ENCODE measurements at regions not wholly inside any gene's neighbourhood (a gene's known extent, or its start where the extent isn't known, plus 50 kb on each side); places are given as distances from the start of the nearest gene placed in this dataset.

DNA sequence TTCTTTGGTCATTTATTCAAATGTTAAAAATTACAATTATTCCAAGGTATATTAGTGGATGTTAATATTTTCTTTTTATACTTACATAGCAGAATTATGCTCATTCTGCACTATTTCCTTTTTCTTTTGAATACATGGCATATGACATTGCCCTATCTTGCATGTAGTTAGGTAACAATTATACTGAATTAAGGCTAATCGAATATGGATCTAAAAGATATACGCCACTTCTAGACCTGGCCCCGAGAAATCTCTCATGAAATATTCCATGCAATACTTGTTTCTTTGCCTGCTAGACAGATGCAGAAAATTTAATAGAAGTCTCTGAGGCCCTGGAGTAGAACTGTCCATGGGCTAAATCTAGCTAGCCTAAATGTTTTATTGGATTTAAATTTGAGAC lies 493.4 kb downstream of the OTOL1 start:
- Histone ChIP-seq H3K4me3 (no peak overlapping the region), H3K36me3 (replicated peaks in 1 of 2; ENCODE audit: insufficient read depth in 1 of 2, low read depth in 2 of 2) (no peaks in the 10 kb centered on the region), H3K27ac (no peak overlapping the region), H3K4me1 (no peaks in the 10 kb centered on the region), H3K27me3 (no peaks in the 10 kb centered on the region), H3K9me3 (no peaks in the 10 kb centered on the region)
- no peak for TF ChIP-seq CTCF (IDR thresholded peaks at IDR 0.05)
- TF ChIP-seq POLR2A (IDR thresholded peaks at IDR 0.05), result no peak
- ATAC-seq (no peak), DNase-seq (no peak)
- intact Hi-C loops (cut with DNase I), result no loop called here
- 64 to 80% methylated on average over 3 of the region's 3 CpGs for WGBS, 2 donors

- Histone ChIP-seq H3K27ac (no peak overlapping the region), H3K4me1 (no peaks in the 10 kb centered on the region), H3K36me3 (replicated peaks in 1 of 2; ENCODE audit: insufficient read depth in 1 of 2, low read depth in 2 of 2) (no peaks in the 10 kb centered on the region), H3K27me3 (no peaks in the 10 kb centered on the region), H3K4me3 (no peak overlapping the region), H3K9me3 (no peaks in the 10 kb centered on the region)
- no peak for TF ChIP-seq POLR2A (IDR thresholded peaks at IDR 0.05)
- no peak for TF ChIP-seq CTCF (IDR thresholded peaks at IDR 0.05)
- intact Hi-C loops (cut with DNase I), result no loop called here
- no peak for ATAC-seq
- 60 to 73% methylated on average over 4 of the region's 4 CpGs for WGBS, 2 donors
- DNase-seq, result no peak
Observed at GRCh38 chr3:161991901-161992540, 495.4 kb downstream of the OTOL1 start.

DNA sequence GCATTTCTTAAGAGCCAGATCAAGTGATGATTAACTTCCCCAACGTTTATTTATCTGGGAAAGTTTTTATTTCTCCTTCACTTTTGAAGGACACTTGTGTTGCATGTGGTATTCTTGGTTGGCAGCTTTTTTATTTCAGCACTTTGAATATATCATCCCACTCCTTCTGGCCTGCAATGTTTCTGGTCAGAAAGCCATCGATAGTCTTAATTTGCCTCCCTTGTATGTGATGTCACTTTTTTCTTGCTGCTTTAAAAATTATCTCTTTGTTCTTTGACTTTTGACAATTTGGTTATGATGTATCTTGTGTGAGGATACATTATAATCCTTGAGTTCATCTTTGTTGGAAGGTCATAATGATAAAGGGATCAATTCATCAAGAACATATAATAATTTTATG lies 503.2 kb downstream of the OTOL1 start:
- Histone ChIP-seq H3K27me3 (no peaks in the 10 kb centered on the region), H3K36me3 (replicated peaks in 1 of 2; ENCODE audit: insufficient read depth in 1 of 2, low read depth in 2 of 2) (no peaks in the 10 kb centered on the region), H3K27ac (no peak overlapping the region), H3K9me3 (no peaks in the 10 kb centered on the region), H3K4me1 (no peaks in the 10 kb centered on the region), H3K4me3 (no peak overlapping the region)
- 46 to 55% methylated on average over 2 of the region's 2 CpGs for WGBS, 2 donors
- intact Hi-C loops (cut with DNase I), result no loop called here
- DNase-seq (no peak), ATAC-seq (no peak)
- TF ChIP-seq POLR2A (IDR thresholded peaks at IDR 0.05) (no peak), CTCF (IDR thresholded peaks at IDR 0.05) (no peak)

DNA sequence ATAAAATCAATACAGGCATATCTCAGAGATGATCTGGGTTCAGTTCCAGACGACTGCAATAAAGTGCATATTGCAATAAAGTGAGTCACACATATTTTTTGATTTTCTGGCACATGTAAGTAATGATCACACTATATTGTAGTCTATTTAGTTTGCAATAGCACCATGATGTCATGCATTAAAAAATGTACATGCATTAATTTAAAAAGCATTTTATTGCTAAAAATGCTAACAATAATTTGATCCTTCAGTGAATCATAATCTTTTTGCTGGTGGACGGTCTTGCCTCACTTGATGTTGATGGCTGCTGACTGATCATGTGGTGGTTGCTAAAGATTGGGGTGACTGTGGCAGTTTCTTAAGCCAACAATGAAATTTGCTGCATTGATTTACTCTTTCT lies 511.1 kb downstream of the OTOL1 start:
- Histone ChIP-seq H3K9me3 (no peaks in the 10 kb centered on the region), H3K36me3 (replicated peaks in 1 of 2; ENCODE audit: insufficient read depth in 1 of 2, low read depth in 2 of 2) (no peaks in the 10 kb centered on the region), H3K4me1 (no peaks in the 10 kb centered on the region), H3K4me3 (no peak overlapping the region), H3K27me3 (no peaks in the 10 kb centered on the region), H3K27ac (no peak overlapping the region)
- WGBS, 2 donors, result 29 to 30% methylated on average over 2 of the region's 2 CpGs
- no peak for ATAC-seq
- no peak for DNase-seq
- intact Hi-C loops (cut with DNase I), result no loop called here
- TF ChIP-seq CTCF (IDR thresholded peaks at IDR 0.05), result no peak

DNA sequence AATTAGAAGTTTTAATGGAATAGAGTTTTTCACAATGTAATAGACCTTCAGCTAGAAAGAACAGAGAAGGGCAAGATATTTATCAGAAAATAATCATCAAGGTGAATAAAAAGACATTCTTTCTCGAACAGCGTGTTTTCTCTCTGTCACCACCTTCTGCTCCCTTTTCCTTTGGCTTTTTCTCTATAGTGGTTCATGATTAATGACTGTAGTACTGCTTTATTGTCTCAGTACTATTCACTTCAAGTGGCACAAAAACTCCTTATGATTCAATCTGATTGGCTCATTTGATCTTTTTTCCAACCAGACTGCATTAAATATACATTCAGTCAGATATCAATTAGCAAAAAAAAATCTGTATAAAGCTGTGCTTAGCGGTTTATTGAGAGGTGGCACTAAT lies 516.0 kb downstream of the OTOL1 start:
- H3K27ac ChIP-seq, result no peak overlapping the region
- intact Hi-C loops (cut with DNase I), result no loop called here
- no peak overlapping the region for H3K4me3 ChIP-seq
- DNase-seq, result no peak
- H3K27me3 ChIP-seq, result no peaks in the 10 kb centered on the region
- 39 to 41% methylated on average over 3 of the region's 3 CpGs for WGBS, 2 donors
- ATAC-seq, result no peak
- H3K36me3 ChIP-seq (replicated peaks in 1 of 2; ENCODE audit: insufficient read depth in 1 of 2, low read depth in 2 of 2), result no peaks in the 10 kb centered on the region
- no peak for TF ChIP-seq POLR2A (IDR thresholded peaks at IDR 0.05)
- no peak for TF ChIP-seq CTCF (IDR thresholded peaks at IDR 0.05)
- no peaks in the 10 kb centered on the region for H3K9me3 ChIP-seq
- no peaks in the 10 kb centered on the region for H3K4me1 ChIP-seq

Data from body of pancreas (tissue), 4 donors.